Stimulated activated CD8-positive, alpha-beta memory T cell treated with anti-CD3 and anti-CD28 coated beads, Interleukin-12 subunit alpha, Interleukin-12 subunit beta, amount 100 ng/mL, for 24 hours (primary cell): ENCODE measurements at regions not wholly inside any gene's neighbourhood (a gene's known extent, or its start where the extent isn't known, plus 50 kb on each side); places are given as distances from the start of the nearest gene placed in this dataset.
"Not testable (repeated sequence)": the region's sequence is repeated elsewhere in the genome, so short reads cannot be mapped to it uniquely, and the experiment has no call there.

Experiments
- DNase-seq: peaks from one replicate; pipeline ENCODE4 v3.0.0-alpha.2; 2020; ENCODE audit errors: extremely low read depth

GRCh38 chr6:140001005-140001404 is 626.6 kb upstream of the CITED2 start:
- no peak for DNase-seq

DNA sequence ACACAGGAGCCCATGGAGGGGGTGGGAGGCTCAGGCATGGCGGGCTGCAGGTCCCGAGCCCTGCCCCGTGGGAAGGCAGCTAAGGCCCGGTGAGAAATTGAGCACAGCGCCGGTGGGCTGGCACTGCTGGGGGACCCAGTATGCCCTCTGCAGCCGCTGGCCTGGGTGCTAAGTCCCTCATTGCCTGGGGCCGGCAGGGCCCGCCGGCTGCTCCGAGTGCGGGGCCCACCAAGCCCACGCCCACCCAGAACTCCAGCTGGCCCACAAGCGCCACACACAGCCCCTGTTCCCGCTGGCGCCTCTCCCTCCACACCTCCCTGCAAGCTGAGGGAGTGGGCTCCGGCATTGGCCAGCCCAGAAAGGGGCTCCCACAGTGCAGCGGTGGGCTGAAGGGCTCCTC is 625.2 kb upstream of the CITED2 start:
- not testable (repeated sequence) for DNase-seq

DNA sequence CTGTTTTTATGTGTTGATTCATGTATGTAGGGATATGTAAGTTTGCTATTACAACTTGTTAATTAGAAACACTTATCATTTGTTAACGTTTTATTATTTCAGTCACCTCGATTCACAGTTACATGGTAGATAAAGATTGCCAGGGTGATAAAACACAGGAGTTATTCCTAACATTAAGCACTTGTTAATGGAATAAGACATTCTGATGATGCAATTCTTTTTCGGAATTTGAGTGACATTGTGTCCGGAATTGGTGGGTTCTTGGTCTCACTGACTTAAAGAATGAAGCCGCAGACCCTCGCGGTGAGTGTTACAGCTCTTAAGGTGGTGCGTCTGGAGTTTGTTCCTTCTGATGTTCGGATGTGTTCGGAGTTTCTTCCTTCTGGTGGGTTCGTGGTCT is 624.0 kb upstream of the CITED2 start:
- DNase-seq: not testable (repeated sequence)

DNA sequence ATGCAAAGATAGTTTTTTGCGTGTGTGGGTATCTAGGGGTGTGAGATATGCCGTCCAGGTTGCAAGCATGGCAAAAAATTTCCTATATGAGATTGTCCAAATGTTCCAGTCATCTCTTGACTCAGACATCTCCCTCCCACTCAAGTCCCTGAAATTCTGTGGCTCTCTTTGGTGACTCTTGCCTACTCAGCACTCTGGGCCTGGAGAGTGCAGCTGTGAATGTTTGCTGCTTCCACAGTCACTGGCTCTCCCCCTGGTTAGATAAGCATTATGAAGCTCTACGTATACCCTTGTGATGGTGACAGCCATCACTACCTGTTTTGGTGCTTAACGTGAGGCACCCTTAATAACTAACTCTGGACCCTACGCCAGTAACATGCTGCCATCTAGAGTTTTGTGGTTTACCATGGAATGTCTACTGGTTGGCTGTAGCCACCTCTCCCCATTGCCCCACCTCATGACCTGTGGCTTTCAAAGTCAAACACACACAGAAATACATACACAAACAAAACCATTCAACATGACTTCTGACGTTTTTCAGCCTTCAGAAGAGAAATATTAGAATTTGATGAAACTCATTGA is 621.9 kb upstream of the CITED2 start:
- no peak for DNase-seq

GRCh38 chr6:139994998-139995397 is 620.5 kb upstream of the CITED2 start:
- DNase-seq: no peak

GRCh38 chr6:139990856-139991465 is 616.5 kb upstream of the CITED2 start:
- no peak for DNase-seq

GRCh38 chr6:139990026-139990686 is 615.7 kb upstream of the CITED2 start:
- DNase-seq: no peak

- no peak for DNase-seq
Observed at GRCh38 chr6:139988685-139989084, 614.2 kb upstream of the CITED2 start.

DNA sequence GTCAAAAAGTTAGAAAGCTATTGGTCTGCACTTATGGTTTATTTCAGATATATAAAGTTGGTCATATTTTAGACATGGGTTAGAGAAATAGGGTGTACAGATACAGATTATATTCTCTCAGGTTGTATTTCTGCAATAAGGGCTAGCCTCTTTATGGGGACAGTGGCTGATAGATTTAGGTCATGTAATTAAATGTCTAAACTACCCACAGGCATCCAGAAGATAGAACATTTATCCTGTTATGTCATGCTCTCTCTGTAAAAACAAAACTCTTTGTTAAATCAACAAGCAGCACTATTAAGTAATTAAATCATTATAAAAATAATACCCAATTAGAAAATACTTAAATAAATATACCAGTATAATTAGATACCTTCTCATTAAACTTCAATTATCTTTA is 612.6 kb upstream of the CITED2 start:
- no peak for DNase-seq

DNA sequence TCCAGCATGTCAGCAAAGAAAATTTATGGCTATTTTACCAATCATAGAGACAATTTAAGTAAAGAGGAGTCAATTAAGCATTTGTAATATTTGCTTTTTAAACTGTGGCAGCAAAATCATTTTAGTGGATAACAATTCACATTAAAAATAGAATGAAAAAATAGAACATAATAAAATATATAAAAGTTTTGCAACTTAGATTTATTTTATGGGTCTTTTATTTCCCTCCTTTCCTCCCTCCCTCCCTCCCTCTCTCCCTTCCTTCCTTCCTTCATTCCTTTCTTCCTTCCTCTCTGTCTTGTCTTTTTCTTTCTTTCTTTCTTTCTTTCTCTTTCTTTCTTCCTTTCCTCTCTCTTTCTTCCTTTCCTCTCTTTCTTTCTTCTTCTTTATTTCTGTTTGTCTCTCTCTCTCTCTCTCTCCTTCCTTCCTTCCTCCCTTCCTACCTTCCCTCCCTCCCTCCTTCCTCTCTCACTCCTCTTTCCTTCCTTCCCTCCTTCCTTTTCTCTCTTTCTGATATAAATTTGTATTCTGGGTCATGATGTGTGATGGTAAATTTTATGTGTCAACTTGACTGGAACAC is 610.9 kb upstream of the CITED2 start:
- no peak for DNase-seq

DNA sequence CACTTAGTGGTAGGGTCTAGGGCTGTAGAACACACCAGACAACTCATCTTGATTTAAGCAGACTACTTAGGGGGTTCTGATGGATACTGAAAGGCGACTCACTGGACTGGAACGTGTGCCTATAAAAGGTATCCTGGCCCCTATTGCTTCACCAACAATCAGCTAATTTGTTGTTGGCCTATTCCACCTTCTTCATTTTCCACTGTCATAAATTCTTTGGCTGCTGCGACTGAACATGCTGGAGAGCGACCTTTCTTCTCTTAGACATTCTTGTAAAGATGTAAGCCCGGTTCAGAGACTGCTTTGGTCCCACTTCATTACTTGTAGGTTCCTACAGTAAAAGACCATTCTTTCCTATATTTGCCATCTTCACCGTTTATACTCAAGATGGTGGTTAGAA is 609.9 kb upstream of the CITED2 start:
- no peak for DNase-seq

GRCh38 chr6:139983555-139984276 is 609.3 kb upstream of the CITED2 start:
- no peak for DNase-seq

GRCh38 chr6:139982652-139983295 is 608.3 kb upstream of the CITED2 start:
- DNase-seq: no peak

- no peak for DNase-seq
Observed at GRCh38 chr6:139982195-139982594, 607.7 kb upstream of the CITED2 start.

- no peak for DNase-seq
Observed at GRCh38 chr6:139981768-139982181, 607.3 kb upstream of the CITED2 start.

- DNase-seq: no peak
Observed at GRCh38 chr6:139981066-139981624, 606.7 kb upstream of the CITED2 start.

DNA sequence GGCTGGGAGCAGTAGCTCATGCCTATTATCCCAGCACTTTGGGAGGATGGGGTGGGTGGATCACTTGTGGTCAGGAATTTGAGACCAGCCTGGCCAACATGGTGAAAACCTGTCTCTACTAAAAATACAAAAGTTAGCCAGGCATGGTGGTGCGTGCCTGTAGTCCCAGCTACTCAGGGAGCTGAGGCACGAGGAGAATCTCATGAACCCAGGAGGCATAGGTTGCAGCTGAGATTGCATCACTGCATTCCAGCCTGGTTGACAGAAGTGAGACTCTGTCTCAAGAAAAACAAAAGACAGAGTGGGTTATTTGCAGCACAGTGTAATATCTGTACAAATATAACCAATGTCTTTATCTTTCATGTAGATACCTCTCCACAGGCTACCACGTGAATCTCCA is 606.2 kb upstream of the CITED2 start:
- DNase-seq: not testable (repeated sequence)

GRCh38 chr6:139979021-139979725 is 604.7 kb upstream of the CITED2 start:
- DNase-seq: no peak

GRCh38 chr6:139977887-139978332 is 603.5 kb upstream of the CITED2 start:
- no peak for DNase-seq

GRCh38 chr6:139973669-139974344 is 599.4 kb upstream of the CITED2 start:
- no peak for DNase-seq
